ENCODE measurements at regions not wholly inside any gene's neighbourhood (a gene's known extent, or its start where the extent isn't known, plus 50 kb on each side); places are given as distances from the start of the nearest gene placed in this dataset.
"Not testable (repeated sequence)": the region's sequence is repeated elsewhere in the genome, so short reads cannot be mapped to it uniquely, and the experiment has no call there.

DNA sequence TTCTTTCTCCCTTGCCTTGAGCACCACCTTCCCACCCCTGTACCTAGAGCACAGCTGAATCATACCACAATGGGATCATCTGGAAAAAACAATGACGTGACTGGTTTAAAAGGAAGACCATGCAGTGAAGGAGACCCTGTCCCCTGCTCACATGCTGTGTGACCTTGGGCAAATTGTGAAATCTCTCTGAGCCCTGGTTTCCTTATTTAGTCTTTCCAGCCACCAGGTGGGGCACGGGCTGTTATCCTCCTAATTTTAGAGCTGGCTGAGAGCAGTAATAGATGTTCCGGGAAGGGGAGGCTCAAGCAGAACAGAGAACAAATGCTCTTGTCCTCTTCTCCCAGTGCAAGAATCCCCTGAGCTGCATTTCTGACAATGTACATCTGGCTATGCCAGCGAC lies 198.3 kb downstream of the RPS24 start:
- no peaks in the 10 kb centered on the region for H3K36me3 ChIP-seq (replicated peaks)
- in situ Hi-C loops (cut with HindIII; ENCODE audit: low pct_ligation_motif_present, low sequenced_read_pairs): no loop called here
- H3K27me3 ChIP-seq (replicated peaks): no peaks in the 10 kb centered on the region

DNA sequence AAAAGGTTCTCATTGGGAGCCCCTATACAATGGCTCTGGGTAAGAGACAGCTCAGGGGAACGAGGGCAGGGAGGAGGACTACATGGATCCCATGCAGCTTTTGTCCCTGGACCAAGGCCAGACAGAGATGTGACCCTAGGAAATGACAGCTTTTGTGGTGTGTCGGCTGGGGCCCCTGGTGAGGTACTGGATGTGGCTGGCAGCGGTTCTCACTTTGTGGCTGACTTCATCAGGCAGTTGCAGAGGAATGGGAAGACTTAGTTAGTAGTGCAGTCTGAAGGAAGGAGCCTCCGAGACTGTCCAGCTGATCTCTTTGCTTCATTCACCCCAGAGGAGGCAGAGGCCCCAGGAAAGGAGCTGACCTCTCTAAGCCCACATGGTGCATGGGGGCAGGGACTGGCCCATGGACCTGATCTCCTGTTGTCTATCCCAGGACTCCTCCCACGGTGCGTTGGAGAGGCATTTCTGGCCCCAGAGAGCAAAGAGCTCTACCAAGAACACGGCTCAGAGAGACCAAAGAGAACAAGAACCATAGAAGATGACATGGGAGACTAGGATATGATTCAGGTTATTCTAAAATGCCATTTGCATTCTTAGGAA lies 202.9 kb downstream of the RPS24 start:
- TF ChIP-seq, protein P1, sequence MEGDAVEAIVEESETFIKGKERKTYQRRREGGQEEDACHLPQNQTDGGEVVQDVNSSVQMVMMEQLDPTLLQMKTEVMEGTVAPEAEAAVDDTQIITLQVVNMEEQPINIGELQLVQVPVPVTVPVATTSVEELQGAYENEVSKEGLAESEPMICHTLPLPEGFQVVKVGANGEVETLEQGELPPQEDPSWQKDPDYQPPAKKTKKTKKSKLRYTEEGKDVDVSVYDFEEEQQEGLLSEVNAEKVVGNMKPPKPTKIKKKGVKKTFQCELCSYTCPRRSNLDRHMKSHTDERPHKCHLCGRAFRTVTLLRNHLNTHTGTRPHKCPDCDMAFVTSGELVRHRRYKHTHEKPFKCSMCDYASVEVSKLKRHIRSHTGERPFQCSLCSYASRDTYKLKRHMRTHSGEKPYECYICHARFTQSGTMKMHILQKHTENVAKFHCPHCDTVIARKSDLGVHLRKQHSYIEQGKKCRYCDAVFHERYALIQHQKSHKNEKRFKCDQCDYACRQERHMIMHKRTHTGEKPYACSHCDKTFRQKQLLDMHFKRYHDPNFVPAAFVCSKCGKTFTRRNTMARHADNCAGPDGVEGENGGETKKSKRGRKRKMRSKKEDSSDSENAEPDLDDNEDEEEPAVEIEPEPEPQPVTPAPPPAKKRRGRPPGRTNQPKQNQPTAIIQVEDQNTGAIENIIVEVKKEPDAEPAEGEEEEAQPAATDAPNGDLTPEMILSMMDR (IDR thresholded peaks at IDR 0.05; ENCODE audit: low read depth, low read length, missing control alignments): no peak
- H3K4me3 ChIP-seq (ENCODE audit: low read depth, low read length): no peak overlapping the region
- DNase-seq: no peak
- peaks cover 2% of the 10 kb centered on the region for H3K27me3 ChIP-seq (replicated peaks)
- no peaks in the 10 kb centered on the region for H3K36me3 ChIP-seq (replicated peaks)
- no peak overlapping the region for H3K27ac ChIP-seq
- in situ Hi-C loops (cut with HindIII; ENCODE audit: low pct_ligation_motif_present, low sequenced_read_pairs): no loop called here

More for the DNA sequence above, 198.3 kb downstream of the RPS24 start:
- Histone ChIP-seq H3K4me3 (ENCODE audit: low read depth, low read length) (no peak overlapping the region), H3K27ac (no peak overlapping the region)
- no peak for DNase-seq
- TF ChIP-seq, protein P1 (IDR thresholded peaks at IDR 0.05; ENCODE audit: low read depth, low read length, missing control alignments): peak; percentile 46

DNA sequence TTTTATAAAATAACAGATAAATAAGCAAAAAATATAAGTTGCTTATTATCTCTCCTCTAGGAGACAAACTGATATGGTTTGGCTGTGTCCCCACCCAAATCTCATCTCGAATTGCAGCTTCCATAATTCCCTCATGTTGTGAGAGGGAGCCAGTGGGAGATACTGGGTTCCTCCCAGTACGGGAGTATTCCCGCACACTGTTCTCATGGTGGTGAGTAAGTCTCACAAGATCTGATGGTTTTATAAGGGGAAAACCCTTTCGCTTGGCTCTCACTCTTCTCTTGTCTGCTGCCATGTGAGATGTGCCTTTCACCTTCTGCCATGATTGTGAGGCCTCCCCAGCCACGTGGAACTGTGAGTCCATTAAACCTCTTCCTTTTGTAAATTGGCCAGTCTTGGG lies 204.3 kb downstream of the RPS24 start:
- H3K4me3 ChIP-seq (ENCODE audit: low read depth, low read length); in situ Hi-C loops (cut with HindIII; ENCODE audit: low pct_ligation_motif_present, low sequenced_read_pairs); H3K27ac ChIP-seq; H3K36me3 ChIP-seq (replicated peaks); DNase-seq; H3K27me3 ChIP-seq (replicated peaks): not testable (repeated sequence)

DNA sequence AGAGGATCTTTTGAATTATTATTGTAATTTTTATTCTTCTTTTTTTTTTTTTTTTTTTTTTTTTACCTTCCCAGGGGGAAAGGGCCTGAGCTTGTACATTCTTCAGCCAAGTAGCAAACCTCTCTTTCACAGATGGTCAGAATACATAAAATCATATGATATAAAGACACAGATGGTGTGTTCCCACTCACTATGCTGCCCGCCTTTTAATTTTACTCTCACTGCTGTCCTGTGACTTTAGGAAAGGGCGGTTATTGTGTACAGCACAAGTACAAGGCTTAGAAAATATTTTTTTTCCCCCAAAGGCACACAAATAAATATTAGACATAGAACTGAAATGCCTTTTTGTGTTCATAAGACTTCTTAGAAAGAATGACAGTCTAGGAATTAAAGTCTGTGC lies 213.6 kb downstream of the RPS24 start:
- Histone ChIP-seq H3K27ac (no peak overlapping the region), H3K4me3 (ENCODE audit: low read depth, low read length) (no peak overlapping the region), H3K36me3 (replicated peaks) (no peaks in the 10 kb centered on the region), H3K27me3 (replicated peaks) (no peaks in the 10 kb centered on the region)
- in situ Hi-C loops (cut with HindIII; ENCODE audit: low pct_ligation_motif_present, low sequenced_read_pairs): no loop called here
- DNase-seq: no peak
- TF ChIP-seq, protein P1 (IDR thresholded peaks at IDR 0.05; ENCODE audit: low read depth, low read length, missing control alignments): no peak

DNA sequence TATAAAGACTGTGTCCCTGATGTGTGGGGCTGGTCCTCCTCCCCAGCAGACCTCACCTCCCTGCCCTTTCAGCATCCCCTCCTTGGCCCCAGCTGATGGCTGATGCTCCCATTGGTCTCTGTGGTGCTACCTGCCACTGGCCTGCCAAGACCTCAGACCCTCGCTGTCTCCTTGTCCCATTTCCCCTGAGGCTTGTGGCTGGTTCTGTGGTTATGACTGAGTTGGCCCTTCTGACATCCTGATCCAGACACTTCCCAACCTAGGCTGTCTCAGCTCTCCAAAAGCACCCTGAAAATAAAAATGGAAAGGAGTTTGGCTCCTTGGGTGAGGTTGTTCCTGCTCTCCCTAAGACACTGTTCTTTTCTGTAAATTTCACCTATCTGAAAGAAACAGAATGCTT lies 214.2 kb downstream of the RPS24 start:
- H3K27me3 ChIP-seq (replicated peaks): no peaks in the 10 kb centered on the region
- H3K36me3 ChIP-seq (replicated peaks): no peaks in the 10 kb centered on the region
- no peak overlapping the region for H3K27ac ChIP-seq
- DNase-seq: no peak
- H3K4me3 ChIP-seq (ENCODE audit: low read depth, low read length): no peak overlapping the region
- in situ Hi-C loops (cut with HindIII; ENCODE audit: low pct_ligation_motif_present, low sequenced_read_pairs): no loop called here
- TF ChIP-seq, protein P1 (IDR thresholded peaks at IDR 0.05; ENCODE audit: low read depth, low read length, missing control alignments): no peak

DNA sequence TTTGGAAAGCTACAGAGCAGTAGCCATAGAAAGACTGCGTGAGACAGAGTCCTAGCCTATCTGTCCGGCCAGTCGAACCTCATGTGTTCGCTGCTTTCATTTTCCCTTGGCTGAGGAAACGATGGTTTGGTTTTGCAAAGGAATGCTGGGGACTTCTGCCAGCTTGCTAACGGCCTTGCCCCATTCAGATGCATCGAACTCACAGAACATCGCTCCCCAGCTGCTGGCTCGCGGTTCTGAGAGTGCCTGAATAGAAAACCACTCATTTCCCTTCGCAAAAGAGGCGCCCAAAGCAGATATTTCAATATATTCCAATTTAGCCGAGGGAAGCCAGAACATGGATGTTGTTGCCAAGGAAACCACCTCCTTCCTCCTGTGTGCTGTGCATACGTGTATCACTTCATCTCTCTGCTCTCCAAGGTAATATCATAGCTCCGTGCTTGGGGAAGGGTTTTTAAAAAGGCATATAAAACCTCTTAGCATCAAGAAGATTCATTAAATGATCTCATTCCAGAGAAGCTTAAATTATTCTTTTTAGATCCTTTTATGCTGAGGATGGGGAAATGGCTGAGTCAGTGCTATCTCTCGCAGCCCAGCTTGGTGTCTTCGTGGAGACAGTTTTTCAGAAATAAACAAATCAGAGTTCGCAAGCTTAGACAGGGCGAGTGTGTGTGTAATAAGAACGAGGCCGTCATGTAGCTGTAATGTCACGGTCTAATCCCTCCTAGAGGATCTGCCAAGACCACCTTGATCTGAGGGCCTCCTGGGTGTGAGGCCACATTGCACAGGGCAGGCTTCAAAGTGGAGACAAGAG lies 215.2 kb downstream of the RPS24 start:
- in situ Hi-C loops (cut with HindIII; ENCODE audit: low pct_ligation_motif_present, low sequenced_read_pairs): no loop called here
- Histone ChIP-seq H3K4me3 (ENCODE audit: low read depth, low read length) (no peak overlapping the region), H3K36me3 (replicated peaks) (no peaks in the 10 kb centered on the region), H3K27me3 (replicated peaks) (no peaks in the 10 kb centered on the region), H3K27ac (no peak overlapping the region)
- TF ChIP-seq, protein P1 (IDR thresholded peaks at IDR 0.05; ENCODE audit: low read depth, low read length, missing control alignments): no peak
- no peak for DNase-seq

Data from brain microvascular endothelial cell (primary cell).